Mesenchymal stem cell (in vitro differentiated cells and primary cell): ENCODE measurements at regions not wholly inside any gene's neighbourhood (a gene's known extent, or its start where the extent isn't known, plus 50 kb on each side); places are given as distances from the start of the nearest gene placed in this dataset.

Experiments
- DNase-seq: peaks from one replicate; pipeline ENCODE4 v3.0.0-alpha.2; 2013
- H2AFZ ChIP-seq: one replicate; pipeline ENCODE4 v1.6.1; 2013; ENCODE audit warnings: low read depth, mild to moderate bottlenecking, control low read depth, inconsistent platforms, low read length, moderate library complexity
- H2AK5ac ChIP-seq: 2 replicates; pipeline ENCODE4 v1.6.1; 2013; ENCODE audit warnings: low read length, moderate library complexity, mild to moderate bottlenecking, inconsistent platforms; ENCODE audit not compliant: severe bottlenecking
- H2BK120ac ChIP-seq: one replicate; pipeline ENCODE4 v1.6.1; 2013; ENCODE audit warnings: low read depth, mild to moderate bottlenecking, inconsistent platforms, low read length, moderate library complexity
- H2BK12ac ChIP-seq, 2 experiments: one replicate each; pipeline ENCODE4 v1.6.1; 2013; ENCODE audit warnings: inconsistent platforms in 2 of 2, low read length in 2 of 2, mild to moderate bottlenecking in 2 of 2, moderate library complexity in 2 of 2, control low read depth in 1 of 2
- H2BK15ac ChIP-seq: one replicate; pipeline ENCODE4 v1.6.1; 2013; ENCODE audit warnings: mild to moderate bottlenecking, low read depth, inconsistent platforms; ENCODE audit not compliant: poor library complexity, severe bottlenecking
- H2BK5ac ChIP-seq: 2 replicates; pipeline ENCODE4 v1.6.1; 2013; ENCODE audit warnings: low read depth, mild to moderate bottlenecking, low read length, control low read depth, inconsistent platforms; ENCODE audit not compliant: poor library complexity, severe bottlenecking
- H3K14ac ChIP-seq, 2 experiments: one replicate each; pipeline ENCODE4 v1.6.1; 2013; ENCODE audit warnings: inconsistent platforms in 2 of 2, low read length in 2 of 2, control low read depth in 1 of 2, mild to moderate bottlenecking in 1 of 2, moderate library complexity in 1 of 2
- H3K18ac ChIP-seq, 2 experiments: one replicate each; pipeline ENCODE4 v1.6.1; 2013; ENCODE audit warnings: inconsistent platforms in 2 of 2, low read length in 2 of 2, control low read depth in 1 of 2, low read depth in 1 of 2, mild to moderate bottlenecking in 1 of 2
- H3K23ac ChIP-seq, 2 experiments: one replicate each; pipeline ENCODE4 v1.6.1; 2013; ENCODE audit warnings: inconsistent platforms in 2 of 2, low read length in 2 of 2, mild to moderate bottlenecking in 2 of 2, moderate library complexity in 2 of 2, control low read depth in 1 of 2
- H3K27ac ChIP-seq: 2 replicates; pipeline ENCODE4 v1.5.1; 2013; ENCODE audit warnings: mild to moderate bottlenecking, moderate library complexity, low read length, control low read depth, inconsistent platforms; ENCODE audit not compliant: poor library complexity, severe bottlenecking
- H3K27me3 ChIP-seq, 2 experiments: 2 replicates each; pipeline versions ENCODE4 v1.6.1 to v1.7.0; 2013; ENCODE audit warnings: low read length in 2 of 2, mild to moderate bottlenecking in 2 of 2, moderate library complexity in 2 of 2, control low read depth in 1 of 2, inconsistent platforms in 1 of 2; ENCODE audit not compliant: control insufficient read depth in 1 of 2, insufficient read depth in 1 of 2
- H3K36me3 ChIP-seq, 2 experiments: 2 replicates each; pipeline versions ENCODE4 v1.6.1 to v1.7.0; 2013; ENCODE audit warnings: low read length in 2 of 2, control low read depth in 1 of 2, inconsistent platforms in 1 of 2, low read depth in 1 of 2, mild to moderate bottlenecking in 1 of 2; ENCODE audit not compliant: insufficient read depth in 2 of 2, control insufficient read depth in 1 of 2
- H3K4ac ChIP-seq, 2 experiments: one replicate each; pipeline ENCODE4 v1.6.1; 2013; ENCODE audit warnings: inconsistent platforms in 2 of 2, low read length in 2 of 2, mild to moderate bottlenecking in 2 of 2, moderate library complexity in 2 of 2, control low read depth in 1 of 2, low read depth in 1 of 2
- H3K4me1 ChIP-seq: 2 replicates; pipeline ENCODE4 v1.6.1; 2013; ENCODE audit warnings: low read depth, low read length, control low read depth; ENCODE audit not compliant: control insufficient read depth, insufficient read depth
- H3K4me2 ChIP-seq: 2 replicates; pipeline ENCODE4 v1.6.1; 2013; ENCODE audit warnings: low read length, mild to moderate bottlenecking, inconsistent platforms; ENCODE audit not compliant: poor library complexity, severe bottlenecking
- H3K4me3 ChIP-seq, 2 experiments: 2 replicates each; pipeline versions ENCODE4 v1.5.1 to v1.7.0; 2013; ENCODE audit warnings: low read length in 2 of 2, mild to moderate bottlenecking in 2 of 2, control low read depth in 1 of 2, low read depth in 1 of 2; ENCODE audit not compliant: insufficient read depth in 1 of 2
- H3K79me1 ChIP-seq: replicated peaks from 2 replicates; pipeline ENCODE4 v1.6.1; 2013; ENCODE audit warnings: mild to moderate bottlenecking, control low read depth, low read length, inconsistent platforms; ENCODE audit not compliant: poor library complexity, severe bottlenecking
- H3K9ac ChIP-seq: 2 replicates; pipeline ENCODE4 v1.7.0; 2013; ENCODE audit warnings: mild to moderate bottlenecking, low read length, moderate library complexity
- H3K9me3 ChIP-seq: 2 replicates; pipeline ENCODE4 v1.7.0; 2013; ENCODE audit warnings: mild to moderate bottlenecking, low read length; ENCODE audit not compliant: control insufficient read depth
- H4K8ac ChIP-seq: one replicate; pipeline ENCODE4 v1.6.1; 2013; ENCODE audit warnings: inconsistent platforms, mild to moderate bottlenecking, low read length, moderate library complexity
- H4K91ac ChIP-seq: one replicate; pipeline ENCODE4 v1.6.1; 2013; ENCODE audit warnings: mild to moderate bottlenecking, low read length, inconsistent platforms
- WGBS: methylation state at CpG from one replicate; pipeline ENCODE4 v1.1.7; 2013; ENCODE audit warnings: mixed read lengths; 5-methylcytosine and 5-hydroxymethylcytosine counted together

DNA sequence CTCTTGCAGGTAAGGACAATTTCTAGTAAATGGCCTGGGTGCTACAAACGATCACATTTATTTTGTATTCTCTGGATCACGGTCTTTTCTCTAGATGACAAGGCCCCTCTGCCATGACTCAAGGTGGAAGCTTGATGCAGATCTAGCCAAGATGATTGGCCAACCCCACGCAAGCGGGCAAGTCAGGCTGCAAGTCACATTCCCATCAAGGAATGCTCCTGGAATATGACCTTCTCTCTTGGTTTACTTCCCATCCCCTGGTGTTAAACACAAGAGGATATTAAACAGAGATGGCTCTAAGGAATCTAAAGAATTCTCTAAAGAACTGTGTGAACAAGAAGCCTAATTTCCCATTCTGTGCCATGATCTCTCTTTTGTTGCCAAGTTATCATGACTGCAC, 97.3 kb upstream of the SERPINE2 start:
- H2BK12ac ChIP-seq: no peak overlapping the region
- no peak overlapping the region for H3K4me2 ChIP-seq
- H3K36me3 ChIP-seq: no peaks in the 10 kb centered on the region
- H3K27ac ChIP-seq: no peak overlapping the region
- no peaks in the 10 kb centered on the region for H3K27me3 ChIP-seq
- H4K8ac ChIP-seq: no peak overlapping the region
- no peaks in the 10 kb centered on the region for H3K79me1 ChIP-seq
- H3K14ac ChIP-seq: no peak overlapping the region
- H3K9me3 ChIP-seq: no peaks in the 10 kb centered on the region
- H3K23ac ChIP-seq: no peak overlapping the region
- no peak overlapping the region for H3K4ac ChIP-seq
- no peak overlapping the region for H2AK5ac ChIP-seq
- H3K4me1 ChIP-seq: peaks cover 1% of the 10 kb centered on the region
- no peak overlapping the region for H2BK5ac ChIP-seq
- no peak overlapping the region for H4K91ac ChIP-seq
- H2BK120ac ChIP-seq: no peak overlapping the region
- no peak overlapping the region for H2BK15ac ChIP-seq
- no peak overlapping the region for H3K9ac ChIP-seq
- no peak overlapping the region for H3K4me3 ChIP-seq
- DNase-seq: no peak
- H3K18ac ChIP-seq: no peak overlapping the region
- WGBS: 83% methylated on average over 4 of the region's 4 CpGs
- H2AFZ ChIP-seq: no peak overlapping the region

DNA sequence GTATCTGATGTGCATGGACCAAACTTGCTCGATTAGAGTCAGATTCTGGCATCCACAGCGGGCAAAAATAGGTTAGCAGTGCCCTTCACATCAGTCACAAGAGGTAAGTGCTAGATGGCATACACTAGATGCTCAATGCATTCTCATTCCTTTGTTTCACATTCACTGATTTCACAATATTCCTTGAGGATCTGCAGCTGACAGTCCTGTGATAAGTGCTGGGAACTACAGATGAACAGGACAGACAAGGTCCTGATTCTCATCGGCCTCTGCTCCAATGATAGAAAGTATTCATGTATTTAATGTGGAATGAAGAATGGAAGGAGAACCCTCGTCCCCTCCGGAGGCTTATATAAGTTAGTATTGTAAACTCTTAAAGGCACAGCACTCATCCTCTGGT, 96.8 kb upstream of the SERPINE2 start:
- H3K9me3 ChIP-seq: no peaks in the 10 kb centered on the region
- no peak overlapping the region for H3K4me3 ChIP-seq
- H3K9ac ChIP-seq: no peak overlapping the region
- H2AK5ac ChIP-seq: no peak overlapping the region
- no peaks in the 10 kb centered on the region for H3K27me3 ChIP-seq
- no peak overlapping the region for H3K14ac ChIP-seq
- H3K4ac ChIP-seq: no peak overlapping the region
- peak overlapping the region in 1 of 2 experiments; percentile 34 for H3K18ac ChIP-seq
- no peaks in the 10 kb centered on the region for H3K79me1 ChIP-seq
- WGBS: 98% methylated on average over 5 of the region's 5 CpGs
- no peak overlapping the region for H2BK5ac ChIP-seq
- no peak overlapping the region for H2BK120ac ChIP-seq
- no peak overlapping the region for H2AFZ ChIP-seq
- H2BK12ac ChIP-seq: peak overlapping the region in 1 of 2 experiments; percentile 59
- no peak overlapping the region for H3K27ac ChIP-seq
- no peak overlapping the region for H3K23ac ChIP-seq
- H3K4me2 ChIP-seq: no peak overlapping the region
- no peak overlapping the region for H2BK15ac ChIP-seq
- peaks cover 1% of the 10 kb centered on the region for H3K4me1 ChIP-seq
- H3K36me3 ChIP-seq: no peaks in the 10 kb centered on the region
- DNase-seq: no peak
- no peak overlapping the region for H4K8ac ChIP-seq
- no peak overlapping the region for H4K91ac ChIP-seq

GRCh38 chr2:224134003-224134734, 95.1 kb upstream of the SERPINE2 start:
- H3K27me3 ChIP-seq: no peaks in the 10 kb centered on the region
- no peak overlapping the region for H3K4me3 ChIP-seq
- H4K91ac ChIP-seq: no peak overlapping the region
- H3K4ac ChIP-seq: no peak overlapping the region
- H2BK15ac ChIP-seq: no peak overlapping the region
- no peak overlapping the region for H3K9ac ChIP-seq
- no peak overlapping the region for H4K8ac ChIP-seq
- H2BK120ac ChIP-seq: no peak overlapping the region
- H2BK5ac ChIP-seq: no peak overlapping the region
- H3K36me3 ChIP-seq: no peaks in the 10 kb centered on the region
- H3K14ac ChIP-seq: no peak overlapping the region
- H3K4me2 ChIP-seq: no peak overlapping the region
- H2AFZ ChIP-seq: no peak overlapping the region
- WGBS: 79% methylated on average over 4 of the region's 4 CpGs
- no peak overlapping the region for H2AK5ac ChIP-seq
- no peak overlapping the region for H3K18ac ChIP-seq
- DNase-seq: no peak
- no peak overlapping the region for H3K23ac ChIP-seq
- H2BK12ac ChIP-seq: no peak overlapping the region
- no peaks in the 10 kb centered on the region for H3K79me1 ChIP-seq
- peaks cover 1% of the 10 kb centered on the region for H3K4me1 ChIP-seq
- H3K9me3 ChIP-seq: no peaks in the 10 kb centered on the region
- no peak overlapping the region for H3K27ac ChIP-seq

GRCh38 chr2:224133387-224133786, 94.3 kb upstream of the SERPINE2 start:
- no peak overlapping the region for H2BK5ac ChIP-seq
- DNase-seq: no peak
- H3K23ac ChIP-seq: no peak overlapping the region
- H3K4me3 ChIP-seq: no peak overlapping the region
- H2BK120ac ChIP-seq: no peak overlapping the region
- no peak overlapping the region for H4K91ac ChIP-seq
- H3K79me1 ChIP-seq: no peaks in the 10 kb centered on the region
- H3K27ac ChIP-seq: no peak overlapping the region
- H2BK12ac ChIP-seq: no peak overlapping the region
- H4K8ac ChIP-seq: no peak overlapping the region
- no peak overlapping the region for H3K14ac ChIP-seq
- H2AFZ ChIP-seq: no peak overlapping the region
- no peak overlapping the region for H3K18ac ChIP-seq
- no peak overlapping the region for H3K9ac ChIP-seq
- no peak overlapping the region for H3K4ac ChIP-seq
- H2AK5ac ChIP-seq: no peak overlapping the region
- H3K4me2 ChIP-seq: no peak overlapping the region
- no peaks in the 10 kb centered on the region for H3K36me3 ChIP-seq
- H3K4me1 ChIP-seq: peaks cover 3% of the 10 kb centered on the region
- H3K9me3 ChIP-seq: no peaks in the 10 kb centered on the region
- H2BK15ac ChIP-seq: no peak overlapping the region
- 88% methylated on average over 1 of the region's 4 CpGs for whole genome bisulfite sequencing
- no peaks in the 10 kb centered on the region for H3K27me3 ChIP-seq
